ENCODE measurements at regions not wholly inside any gene's neighbourhood (a gene's known extent, or its start where the extent isn't known, plus 50 kb on each side); places are given as distances from the start of the nearest gene placed in this dataset.

- no peak for TF ChIP-seq CTCF (IDR thresholded peaks at IDR 0.05; ENCODE audit: insufficient read depth, low read depth, low read length)
- DNase-seq (ENCODE audit: low read depth): no peak
- H3K4me3 ChIP-seq (ENCODE audit: low read depth, low read length): no peak overlapping the region
These were observed 229.2 kb upstream of the KCNK2 start for GRCh38 chr1:214853340-214853739.

- TF ChIP-seq CTCF (IDR thresholded peaks at IDR 0.05; ENCODE audit: insufficient read depth, low read depth, low read length): no peak
- no peak overlapping the region for H3K4me3 ChIP-seq (ENCODE audit: low read depth, low read length)
- DNase-seq (ENCODE audit: low read depth): peak; percentile 29
These were observed 228.2 kb upstream of the KCNK2 start for GRCh38 chr1:214854126-214854875.

GRCh38 chr1:214856843-214857242 lies 225.7 kb upstream of the KCNK2 start:
- DNase-seq (ENCODE audit: low read depth): no peak
- no peak overlapping the region for H3K4me3 ChIP-seq (ENCODE audit: low read depth, low read length)
- TF ChIP-seq CTCF (IDR thresholded peaks at IDR 0.05; ENCODE audit: insufficient read depth, low read depth, low read length): no peak

DNA sequence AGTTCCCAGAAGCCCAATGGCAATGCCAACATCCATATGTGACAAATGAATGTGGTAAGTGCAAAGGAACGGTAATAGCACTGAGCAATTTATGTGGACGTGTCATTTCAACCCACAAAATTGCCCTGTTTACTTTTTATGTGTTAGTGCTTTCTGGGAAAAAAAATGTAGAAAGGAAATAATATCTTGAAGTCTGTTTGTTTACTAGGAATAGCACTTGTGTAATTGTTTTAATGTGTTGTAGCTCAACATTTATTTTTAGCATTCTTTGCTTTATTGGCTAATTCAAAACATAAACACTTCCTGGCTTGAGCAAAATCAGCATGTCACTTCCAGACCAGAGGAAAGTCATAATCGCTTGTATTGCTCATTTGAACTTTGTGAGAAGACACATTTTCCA lies 224.8 kb upstream of the KCNK2 start:
- no peak overlapping the region for H3K4me3 ChIP-seq (ENCODE audit: low read depth, low read length)
- DNase-seq (ENCODE audit: low read depth): peak; percentile 74
- no peak for TF ChIP-seq CTCF (IDR thresholded peaks at IDR 0.05; ENCODE audit: insufficient read depth, low read depth, low read length)

DNA sequence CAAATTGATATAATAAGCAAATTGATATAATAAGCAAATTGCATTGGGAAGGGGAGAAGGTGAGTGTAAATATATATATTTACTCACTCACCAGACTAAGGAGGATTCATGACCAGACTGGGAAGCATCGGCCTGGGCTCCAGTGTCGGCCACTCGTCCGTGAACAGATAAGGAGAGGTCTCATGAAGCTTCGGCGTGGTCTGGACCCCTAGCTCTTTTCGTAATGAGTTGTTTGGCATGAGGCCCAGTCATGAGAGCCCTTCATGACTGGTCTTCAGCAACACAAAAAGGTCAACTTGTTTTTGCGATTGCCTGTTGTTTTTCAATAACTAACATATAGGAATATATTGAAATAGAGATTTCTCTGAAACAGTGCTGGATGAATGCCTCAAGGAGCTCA lies 222.9 kb upstream of the KCNK2 start:
- no peak overlapping the region for H3K4me3 ChIP-seq (ENCODE audit: low read depth, low read length)
- DNase-seq (ENCODE audit: low read depth): no peak
- TF ChIP-seq CTCF (IDR thresholded peaks at IDR 0.05; ENCODE audit: insufficient read depth, low read depth, low read length): no peak

- no peak overlapping the region for H3K4me3 ChIP-seq (ENCODE audit: low read depth, low read length)
- TF ChIP-seq CTCF (IDR thresholded peaks at IDR 0.05; ENCODE audit: insufficient read depth, low read depth, low read length): no peak
- DNase-seq (ENCODE audit: low read depth): no peak
These were observed 220.9 kb upstream of the KCNK2 start for GRCh38 chr1:214861615-214862014.

DNA sequence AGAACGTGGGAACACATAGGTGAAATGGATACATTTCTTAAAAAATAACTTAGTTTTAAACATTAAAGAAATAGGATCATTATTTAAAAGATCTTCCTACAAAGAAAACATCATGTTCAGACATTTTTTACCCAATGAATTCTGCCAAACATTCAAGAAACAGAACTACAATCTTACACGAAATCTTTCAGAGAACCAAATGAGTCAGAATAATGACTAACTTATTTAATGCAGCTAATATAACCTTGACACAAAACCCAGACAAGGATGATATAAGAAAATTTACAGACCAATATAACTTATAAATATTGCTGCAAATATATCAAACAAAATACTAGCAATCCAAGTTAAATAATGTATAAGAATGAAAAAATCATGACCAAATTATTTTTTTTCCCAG lies 220.1 kb upstream of the KCNK2 start:
- no peak for DNase-seq (ENCODE audit: low read depth)
- no peak for TF ChIP-seq CTCF (IDR thresholded peaks at IDR 0.05; ENCODE audit: insufficient read depth, low read depth, low read length)
- no peak overlapping the region for H3K4me3 ChIP-seq (ENCODE audit: low read depth, low read length)
